Psoas muscle (tissue), 7 donors: ENCODE measurements at regions not wholly inside any gene's neighbourhood (a gene's known extent, or its start where the extent isn't known, plus 50 kb on each side); places are given as distances from the start of the nearest gene placed in this dataset.
"Not testable (repeated sequence)": the region's sequence is repeated elsewhere in the genome, so short reads cannot be mapped to it uniquely, and the experiment has no call there.

Experiments
- ATAC-seq, 4 donors: fragments of 200-7000 bp; cut with Tn5 transposase; one replicate each; pipeline ENCODE4 v1.9.1; 2020; ENCODE audit warnings: moderate library complexity in 3 of 4, mild to moderate bottlenecking in 2 of 4
- DNase-seq, 2 donors: peaks; one replicate each; pipeline ENCODE4 v3.0.0-alpha.2; 2020
- H3K27ac ChIP-seq: fragments of 200-600 bp; one replicate; pipeline ENCODE4 v1.8.0; 2022
- H3K27me3 ChIP-seq, 3 donors: fragments of 200-600 bp in 1 of 3; one replicate each; pipeline versions ENCODE4 v1.6.1 to v1.8.0; 2013 to 2022; ENCODE audit warnings: low read length in 2 of 3, mild to moderate bottlenecking in 2 of 3, moderate library complexity in 1 of 3; ENCODE audit not compliant: insufficient read depth in 3 of 3
- H3K36me3 ChIP-seq, 2 donors: fragments of 200-600 bp in 1 of 2; one replicate each; pipeline versions ENCODE4 v1.6.1 to v1.8.0; 2013 to 2022; ENCODE audit warnings: low read depth in 1 of 2, mild to moderate bottlenecking in 1 of 2, moderate library complexity in 1 of 2; ENCODE audit not compliant: insufficient read depth in 1 of 2
- H3K4me1 ChIP-seq: fragments of 200-600 bp; one replicate; pipeline ENCODE4 v1.8.0; 2022
- H3K4me3 ChIP-seq: fragments of 200-600 bp; one replicate; pipeline ENCODE4 v1.8.0; 2022; ENCODE audit warnings: mild to moderate bottlenecking
- H3K9me3 ChIP-seq: fragments of 200-600 bp; one replicate; pipeline ENCODE4 v1.8.0; 2022
- CTCF ChIP-seq: fragments of 200-600 bp; IDR thresholded peaks from one replicate; pipeline ENCODE4 v1.8.0; 2022; ENCODE audit warnings: antibody characterized with exemption
- WGBS, 3 donors: extraction: QIAGEN DNeasy Blood & Tissue Kit; methylation state at CpG; one replicate each; pipeline versions ENCODE4 v1.1.6 to v1.1.7; 2013; 5-methylcytosine and 5-hydroxymethylcytosine counted together
- intact Hi-C, 2 donors: fragments of 100-400 bp; cut with DNase I; formaldehyde crosslinking; loops; one replicate each; pipeline versions ENCODE4 v1.11.0 to v1.14.2; 2022
- donor health status: healthy with polysubstance abuse.
- donor health status: DM: no; HTN: no; CAD: no; lungs with moderate emphysema.
- donor health status: Bipolar disorder and iron deficiency.
- donor health status: healthy.
- donor health status: DM: yes; HTN: yes; CAD: no.
- donor health status: DM: no; HTN: no; CAD: no.
- donor health status: DM: yes; HTN: yes; CAD: no.

- Histone ChIP-seq H3K27me3 (no peaks in the 10 kb centered on the region), H3K27ac (no peak overlapping the region), H3K4me3 (no peak overlapping the region), H3K36me3 (no peaks in the 10 kb centered on the region), H3K9me3 (no peaks in the 10 kb centered on the region), H3K4me1 (no peaks in the 10 kb centered on the region)
- ATAC-seq (no peak), DNase-seq (no peak)
- TF ChIP-seq CTCF = no peak
- intact Hi-C loops = no loop called here
- WGBS, 3 donors = 60 to 65% (median 60%) methylated on average over 2 of the region's 2 CpGs
These were observed 214.1 kb downstream of the RPAP3 start for GRCh38 chr12:47491516-47492305.

DNA sequence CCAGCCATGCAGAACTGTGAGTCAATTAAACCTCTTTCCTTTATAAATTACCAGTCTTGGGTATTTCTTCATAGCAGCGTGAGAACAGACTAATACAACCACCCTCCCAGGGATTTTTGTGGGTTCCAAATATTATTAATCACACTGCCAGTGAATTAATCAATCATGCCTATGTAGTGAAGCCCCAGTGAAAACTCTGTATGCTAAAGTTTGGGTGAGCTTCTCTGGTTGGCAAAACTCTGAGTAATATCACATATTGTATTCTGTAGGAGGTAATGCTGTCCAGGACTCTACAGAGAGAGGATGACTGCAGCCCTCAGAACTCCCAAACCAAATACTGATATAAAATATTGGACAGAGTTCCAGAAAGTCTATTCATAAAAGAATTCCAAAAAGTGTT lies 216.9 kb downstream of the RPAP3 start:
- no peak overlapping the region for H3K4me3 ChIP-seq
- ATAC-seq (no peak), DNase-seq (no peak)
- H3K27me3 ChIP-seq = no peaks in the 10 kb centered on the region
- H3K9me3 ChIP-seq = no peaks in the 10 kb centered on the region
- TF ChIP-seq CTCF = no peak
- intact Hi-C loops = no loop called here
- no peaks in the 10 kb centered on the region for H3K36me3 ChIP-seq
- H3K4me1 ChIP-seq = no peaks in the 10 kb centered on the region
- 80 to 82% (median 81%) methylated on average over 1 of the region's 1 CpG for WGBS, 3 donors
- H3K27ac ChIP-seq = no peak overlapping the region

GRCh38 chr12:47481041-47481440 lies 224.8 kb downstream of the RPAP3 start:
- H3K27me3 ChIP-seq = no peaks in the 10 kb centered on the region
- H3K4me1 ChIP-seq = no peaks in the 10 kb centered on the region
- DNase-seq (no peak), ATAC-seq (no peak)
- no peak overlapping the region for H3K27ac ChIP-seq
- no peaks in the 10 kb centered on the region for H3K36me3 ChIP-seq
- H3K4me3 ChIP-seq = no peak overlapping the region
- WGBS, 3 donors = 55 to 62% (median 61%) methylated on average over 2 of the region's 2 CpGs
- H3K9me3 ChIP-seq = peaks cover 5% of the 10 kb centered on the region
- TF ChIP-seq CTCF = no peak
- intact Hi-C loops = no loop called here

DNA sequence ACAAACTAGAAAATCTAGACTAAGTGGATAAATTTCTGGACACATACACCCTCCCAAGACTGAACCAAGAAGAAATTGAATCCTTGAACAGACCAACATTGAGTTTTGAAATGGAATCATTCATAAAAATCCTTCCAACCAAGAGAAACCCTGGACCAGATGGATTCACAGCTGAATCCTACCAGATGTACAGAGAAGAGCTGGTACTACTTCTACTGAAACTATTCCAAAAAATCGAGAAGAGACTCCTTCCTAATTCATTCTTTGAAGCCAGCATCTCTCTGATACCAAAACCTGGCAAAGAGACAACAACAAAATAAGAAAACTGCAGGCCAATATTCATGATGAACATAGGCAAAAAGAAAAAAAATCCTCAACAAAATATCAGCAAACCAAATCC lies 227.4 kb downstream of the RPAP3 start:
- intact Hi-C loops = no loop called here
- Histone ChIP-seq H3K36me3 (no peaks in the 10 kb centered on the region), H3K27ac (no peak overlapping the region), H3K9me3 (peaks cover 8% of the 10 kb centered on the region), H3K4me3 (no peak overlapping the region), H3K27me3 (peaks cover 0 to 2% (median 0%) of the 10 kb centered on the region in 3 donors), H3K4me1 (no peaks in the 10 kb centered on the region)
- DNase-seq (no peak), ATAC-seq (no peak)
- TF ChIP-seq CTCF = no peak
- 30 to 38% (median 33%) methylated on average over 1 of the region's 1 CpG for WGBS, 3 donors

GRCh38 chr12:47473091-47473490 lies 232.7 kb downstream of the RPAP3 start:
- no peak overlapping the region for H3K4me3 ChIP-seq
- H3K9me3 ChIP-seq = peaks cover 8% of the 10 kb centered on the region
- no peaks in the 10 kb centered on the region for H3K36me3 ChIP-seq
- H3K27ac ChIP-seq = no peak overlapping the region
- 31 to 49% (median 39%) methylated on average over 3 of the region's 3 CpGs for WGBS, 3 donors
- ATAC-seq = no peak
- no peak for TF ChIP-seq CTCF
- H3K4me1 ChIP-seq = no peaks in the 10 kb centered on the region
- DNase-seq = no peak
- peaks cover 0 to 2% (median 0%) of the 10 kb centered on the region in 3 donors for H3K27me3 ChIP-seq
- intact Hi-C loops = no loop called here

GRCh38 chr12:47470349-47470748 lies 235.5 kb downstream of the RPAP3 start:
- 63 to 79% (median 66%) methylated on average over 1 of the region's 1 CpG for WGBS, 3 donors
- ATAC-seq = not testable (repeated sequence)

DNA sequence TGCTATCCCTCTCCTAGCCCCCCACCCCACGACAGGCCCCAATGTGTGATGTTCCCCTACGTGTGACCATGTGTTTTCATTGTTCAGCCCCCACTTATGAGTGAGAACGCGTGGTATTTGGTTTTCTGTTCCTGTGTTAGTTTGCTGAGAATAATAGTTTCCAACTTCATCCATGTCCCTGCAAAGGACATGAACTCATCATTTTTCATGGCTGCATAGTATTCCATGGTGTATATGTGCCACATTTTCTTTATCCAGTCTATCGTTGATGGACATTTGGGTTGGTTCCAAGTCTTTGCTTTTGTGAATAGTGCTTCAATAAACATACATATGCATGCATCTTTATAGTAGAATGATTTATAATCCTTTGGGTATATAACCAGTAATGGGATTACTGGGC lies 241.9 kb downstream of the RPAP3 start:
- DNase-seq, intact Hi-C loops, ATAC-seq, H3K4me1 ChIP-seq, H3K36me3 ChIP-seq, H3K27me3 ChIP-seq, H3K27ac ChIP-seq, H3K4me3 ChIP-seq: not testable (repeated sequence)
- 80 to 88% (median 86%) methylated on average over 5 of the region's 5 CpGs for WGBS, 3 donors
- H3K9me3 ChIP-seq = peaks cover 26% of the 10 kb centered on the region

More at GRCh38 chr12:47470349-47470748, 235.5 kb downstream of the RPAP3 start:
- DNase-seq, H3K27ac ChIP-seq, H3K4me1 ChIP-seq, H3K4me3 ChIP-seq, H3K36me3 ChIP-seq, H3K27me3 ChIP-seq, H3K9me3 ChIP-seq, intact Hi-C loops: not testable (repeated sequence)
